ENCODE measurements at regions not wholly inside any gene's neighbourhood (a gene's known extent, or its start where the extent isn't known, plus 50 kb on each side); places are given as distances from the start of the nearest gene placed in this dataset.

- Histone ChIP-seq H3K9ac (replicated peaks; ENCODE audit: extremely low read depth, insufficient read depth, low read length) (no peak overlapping the region), H3K9me1 (replicated peaks; ENCODE audit: control insufficient read depth, extremely low read depth, insufficient read depth, low read length) (no peaks in the 10 kb centered on the region), H2AFZ (ENCODE audit: low read depth, low read length) (no peak overlapping the region), H3K27me3 (ENCODE audit: control insufficient read depth in 2 of 2, insufficient read depth in 2 of 2, low read length in 2 of 2) (no peaks in the 10 kb centered on the region), H3K4me3 (replicated peaks in 1 of 3; ENCODE audit: insufficient read depth in 1 of 3, low read depth in 1 of 3, low read length in 3 of 3) (no peak overlapping the region), H3K4me1 (ENCODE audit: control insufficient read depth, extremely low read depth, insufficient read depth, low read length) (no peaks in the 10 kb centered on the region), H4K20me1 (replicated peaks; ENCODE audit: control insufficient read depth, extremely low read depth, insufficient read depth, low read length) (no peaks in the 10 kb centered on the region), H3K27ac (ENCODE audit: insufficient read depth, low read depth, low read length) (no peak overlapping the region), H3K36me3 (ENCODE audit: control insufficient read depth in 2 of 2, extremely low read depth in 1 of 2, insufficient read depth in 2 of 2, low read length in 2 of 2) (no peaks in the 10 kb centered on the region), H3K79me2 (ENCODE audit: control insufficient read depth, insufficient read depth, low read length) (no peaks in the 10 kb centered on the region), H3K9me3 (replicated peaks; ENCODE audit: control insufficient read depth, insufficient read depth, low read length) (no peaks in the 10 kb centered on the region), H3K4me2 (ENCODE audit: insufficient read depth, low read length) (no peak overlapping the region)
- TF ChIP-seq POLR2A (IDR thresholded peaks at IDR 0.05; ENCODE audit: low read depth, low read length) (no peak), JUN (IDR thresholded peaks at IDR 0.05; ENCODE audit: borderline replicate concordance, insufficient read depth, insufficient read length, low read depth) (no peak), GATA2 (IDR thresholded peaks at IDR 0.05; ENCODE audit: insufficient read depth, insufficient read length, low read depth, low read length) (no peak), POLR2AphosphoS5 (IDR thresholded peaks at IDR 0.05; ENCODE audit: insufficient read depth, low read depth, low read length) (no peak)
- no TSS peak for BruUV-seq (replicated peaks)
- no peak for DNase-seq (ENCODE audit: low read depth, low spot score)
- no peak for FAIRE-seq
- dilution Hi-C loops (cut with MboI; ENCODE audit: extremely low pct_ligation_motif_present, low sequenced_read_pairs) = no loop called here
- POLR2A ChIA-PET = no interaction called here
- CTCF ChIA-PET = no interaction called here
- intact Hi-C loops (cut with micrococcal nuclease) = no loop called here
Observed at GRCh38 chr1:194366705-194367104, 1180.3 kb upstream of the B3GALT2 start.

- Histone ChIP-seq H3K4me1 (ENCODE audit: control insufficient read depth, extremely low read depth, insufficient read depth, low read length) (no peaks in the 10 kb centered on the region), H3K9me3 (replicated peaks; ENCODE audit: control insufficient read depth, insufficient read depth, low read length) (no peaks in the 10 kb centered on the region), H3K27me3 (ENCODE audit: control insufficient read depth in 2 of 2, insufficient read depth in 2 of 2, low read length in 2 of 2) (no peaks in the 10 kb centered on the region), H3K9me1 (replicated peaks; ENCODE audit: control insufficient read depth, extremely low read depth, insufficient read depth, low read length) (no peaks in the 10 kb centered on the region), H4K20me1 (replicated peaks; ENCODE audit: control insufficient read depth, extremely low read depth, insufficient read depth, low read length) (no peaks in the 10 kb centered on the region), H3K9ac (replicated peaks; ENCODE audit: extremely low read depth, insufficient read depth, low read length) (no peak overlapping the region), H3K4me2 (ENCODE audit: insufficient read depth, low read length) (no peak overlapping the region), H3K27ac (ENCODE audit: insufficient read depth, low read depth, low read length) (no peak overlapping the region), H3K36me3 (ENCODE audit: control insufficient read depth in 2 of 2, extremely low read depth in 1 of 2, insufficient read depth in 2 of 2, low read length in 2 of 2) (no peaks in the 10 kb centered on the region), H3K4me3 (replicated peaks in 1 of 3; ENCODE audit: insufficient read depth in 1 of 3, low read depth in 1 of 3, low read length in 3 of 3) (no peak overlapping the region), H2AFZ (ENCODE audit: low read depth, low read length) (no peak overlapping the region), H3K79me2 (ENCODE audit: control insufficient read depth, insufficient read depth, low read length) (no peaks in the 10 kb centered on the region)
- no peak for FAIRE-seq
- CTCF ChIA-PET = no interaction called here
- no peak for TF ChIP-seq POLR2A (IDR thresholded peaks at IDR 0.05; ENCODE audit: low read depth, low read length)
- TF ChIP-seq MYC (IDR thresholded peaks at IDR 0.05; ENCODE audit: low read depth, low read length) = no peak
- no peak for TF ChIP-seq FOS (IDR thresholded peaks at IDR 0.05; ENCODE audit: borderline replicate concordance, insufficient read depth, low read length)
- TF ChIP-seq, protein P1, sequence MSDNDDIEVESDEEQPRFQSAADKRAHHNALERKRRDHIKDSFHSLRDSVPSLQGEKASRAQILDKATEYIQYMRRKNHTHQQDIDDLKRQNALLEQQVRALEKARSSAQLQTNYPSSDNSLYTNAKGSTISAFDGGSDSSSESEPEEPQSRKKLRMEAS (IDR thresholded peaks at IDR 0.05; ENCODE audit: insufficient read depth, insufficient read length) = no peak
- no peak for TF ChIP-seq EZH2 (IDR thresholded peaks at IDR 0.05; ENCODE audit: borderline replicate concordance, low read depth, low read length, severe bottlenecking)
- no peak for TF ChIP-seq GATA2 (IDR thresholded peaks at IDR 0.05; ENCODE audit: insufficient read depth, insufficient read length, low read depth, low read length)
- no peak for TF ChIP-seq JUN (IDR thresholded peaks at IDR 0.05; ENCODE audit: borderline replicate concordance, insufficient read depth, insufficient read length, low read depth)
- POLR2A ChIA-PET = no interaction called here
- BruUV-seq (replicated peaks) = no TSS peak
- dilution Hi-C loops (cut with MboI; ENCODE audit: extremely low pct_ligation_motif_present, low sequenced_read_pairs) = no loop called here
- no peak for DNase-seq (ENCODE audit: low read depth, low spot score)
- intact Hi-C loops (cut with micrococcal nuclease) = no loop called here
Observed at GRCh38 chr1:194362327-194362726, 1175.9 kb upstream of the B3GALT2 start.
